Suppressor macrophage treated with lipopolysaccharide for 4 hours (primary cell): ENCODE measurements at regions not wholly inside any gene's neighbourhood (a gene's known extent, or its start where the extent isn't known, plus 50 kb on each side); places are given as distances from the start of the nearest gene placed in this dataset.
"Not testable (repeated sequence)": the region's sequence is repeated elsewhere in the genome, so short reads cannot be mapped to it uniquely, and the experiment has no call there.

Source experiments
- DNase-seq: peaks from one replicate; pipeline ENCODE4 v3.0.0-alpha.2; 2020

GRCh38 chr9:97176206-97176605 lies 131.3 kb upstream of the CCDC180 start:
- DNase-seq: no peak

- DNase-seq: not testable (repeated sequence)
Measured at GRCh38 chr9:97168174-97168573, 129.2 kb upstream of the CTSV start.

- DNase-seq: not testable (repeated sequence)
Measured at GRCh38 chr9:97166496-97167138, 127.7 kb upstream of the CTSV start.

GRCh38 chr9:97160255-97160654 lies 121.3 kb upstream of the CTSV start:
- no peak for DNase-seq

GRCh38 chr9:97158722-97159121 lies 119.8 kb upstream of the CTSV start:
- DNase-seq: not testable (repeated sequence)

- not testable (repeated sequence) for DNase-seq
Measured at GRCh38 chr9:97155441-97155840, 116.5 kb upstream of the CTSV start.

GRCh38 chr9:97153967-97154366 lies 115.0 kb upstream of the CTSV start:
- no peak for DNase-seq

GRCh38 chr9:97153160-97153559 lies 114.2 kb upstream of the CTSV start:
- DNase-seq: not testable (repeated sequence)

GRCh38 chr9:97150471-97150870 lies 111.5 kb upstream of the CTSV start:
- DNase-seq: not testable (repeated sequence)

- not testable (repeated sequence) for DNase-seq
Measured at GRCh38 chr9:97148428-97148827, 109.5 kb upstream of the CTSV start.

GRCh38 chr9:97145680-97146079 lies 106.7 kb upstream of the CTSV start:
- not testable (repeated sequence) for DNase-seq

GRCh38 chr9:97140566-97140965 lies 101.6 kb upstream of the CTSV start:
- DNase-seq: no peak

- DNase-seq: no peak
Measured at GRCh38 chr9:97136421-97136820, 97.5 kb upstream of the CTSV start.

GRCh38 chr9:97133966-97134365 lies 95.0 kb upstream of the CTSV start:
- not testable (repeated sequence) for DNase-seq

GRCh38 chr9:97132865-97133264 lies 93.9 kb upstream of the CTSV start:
- no peak for DNase-seq

- not testable (repeated sequence) for DNase-seq
Measured at GRCh38 chr9:97130864-97131263, 91.9 kb upstream of the CTSV start.

- not testable (repeated sequence) for DNase-seq
Measured at GRCh38 chr9:97130387-97130786, 91.4 kb upstream of the CTSV start.

- no peak for DNase-seq
Measured at GRCh38 chr9:97128919-97129318, 90.0 kb upstream of the CTSV start.

GRCh38 chr9:97124256-97124655 lies 85.3 kb upstream of the CTSV start:
- DNase-seq: no peak

- DNase-seq: no peak
Measured at GRCh38 chr9:97110696-97111095, 71.8 kb upstream of the CTSV start.

- peak; percentile 67 for DNase-seq
Measured at GRCh38 chr9:97109194-97109811, 70.4 kb upstream of the CTSV start.

GRCh38 chr9:97105220-97105619 lies 66.3 kb upstream of the CTSV start:
- not testable (repeated sequence) for DNase-seq

- not testable (repeated sequence) for DNase-seq
Measured at GRCh38 chr9:97103613-97104383, 64.9 kb upstream of the CTSV start.

GRCh38 chr9:97099540-97099939 lies 60.6 kb upstream of the CTSV start:
- not testable (repeated sequence) for DNase-seq
